ENCODE measurements at regions not wholly inside any gene's neighbourhood (a gene's known extent, or its start where the extent isn't known, plus 50 kb on each side); places are given as distances from the start of the nearest gene placed in this dataset. TPM values are rescaled to one million over a fixed set of nuclear protein-coding genes. Genes with fewer than 3 reads are reported as not detected.

DNA sequence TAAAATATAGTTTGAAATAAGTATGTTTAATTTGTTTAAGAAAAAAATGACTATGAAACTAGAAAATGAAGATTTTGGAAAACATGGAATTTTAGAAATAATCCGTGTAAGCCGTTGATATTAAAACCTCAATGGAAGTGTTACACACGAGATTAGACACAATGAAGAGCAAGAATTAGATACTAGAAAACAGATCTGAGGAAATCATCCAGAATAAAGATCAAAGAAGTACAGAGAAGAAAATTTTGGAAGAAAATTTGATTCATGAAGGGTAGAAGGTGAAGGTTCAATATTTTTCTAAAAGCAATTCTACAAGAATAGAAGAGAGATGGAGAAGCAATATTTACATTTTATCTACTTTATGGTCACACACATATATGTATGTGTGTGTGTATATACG lies 52.5 kb upstream of the SATB1 start:
- DNase-seq (ENCODE audit: extremely low spot score in 2 of 2): no peak
- Histone ChIP-seq H3K36me3 (no peaks in the 10 kb centered on the region), H3K9me3 (no peaks in the 10 kb centered on the region), H3K27me3 (no peaks in the 10 kb centered on the region), H3K27ac (no peak overlapping the region), H3K4me1 (no peaks in the 10 kb centered on the region), H3K4me3 (no peak overlapping the region)
- TF ChIP-seq CTCF (IDR thresholded peaks at IDR 0.05) (no peak), POLR2A (IDR thresholded peaks at IDR 0.05) (no peak), POLR2AphosphoS5 (IDR thresholded peaks at IDR 0.05; ENCODE audit: insufficient read depth in 1 of 2, low read depth in 1 of 2) (no peak)
- intact Hi-C loops (cut with DNase I): no loop called here

Small RNAs in the stretch of these regions (small RNA-seq; reads per million reads assigned to genes)
- gene RNU6-138P: not detected

Data from vagina (tissue), 2 donors.